Activated CD4-positive, alpha-beta T cell treated with anti-CD3 and anti-CD28 coated beads, Interleukin-2, amount 50 U/mL, for 1 hour (primary cell): ENCODE measurements at regions not wholly inside any gene's neighbourhood (a gene's known extent, or its start where the extent isn't known, plus 50 kb on each side); places are given as distances from the start of the nearest gene placed in this dataset.

Source experiments
- DNase-seq: peaks from one replicate; pipeline ENCODE4 v3.0.0-alpha.2; 2020

GRCh38 chr14:71650187-71650755, 282.0 kb upstream of the RGS6 start:
- no peak for DNase-seq

GRCh38 chr14:71651228-71651627, 281.0 kb upstream of the RGS6 start:
- no peak for DNase-seq

DNA sequence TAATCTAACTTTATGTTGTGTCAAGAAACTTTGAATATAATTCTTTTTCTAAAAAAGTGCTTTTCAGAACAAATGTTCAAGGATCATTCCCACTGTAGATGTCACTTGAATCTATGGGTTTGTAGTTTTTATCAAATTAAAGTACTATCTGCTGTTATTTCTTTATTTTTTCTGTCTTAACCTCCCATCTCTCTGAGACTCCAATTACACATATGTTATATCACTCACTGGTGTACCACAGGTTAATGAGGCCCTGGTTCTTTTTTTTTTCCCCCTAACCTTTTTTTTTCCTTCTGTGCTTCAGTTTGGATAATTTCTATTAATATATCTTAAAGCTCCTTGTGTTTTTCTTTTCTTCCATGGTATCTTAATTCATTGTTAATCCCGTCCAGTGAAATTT, 279.9 kb upstream of the RGS6 start:
- DNase-seq = no peak

DNA sequence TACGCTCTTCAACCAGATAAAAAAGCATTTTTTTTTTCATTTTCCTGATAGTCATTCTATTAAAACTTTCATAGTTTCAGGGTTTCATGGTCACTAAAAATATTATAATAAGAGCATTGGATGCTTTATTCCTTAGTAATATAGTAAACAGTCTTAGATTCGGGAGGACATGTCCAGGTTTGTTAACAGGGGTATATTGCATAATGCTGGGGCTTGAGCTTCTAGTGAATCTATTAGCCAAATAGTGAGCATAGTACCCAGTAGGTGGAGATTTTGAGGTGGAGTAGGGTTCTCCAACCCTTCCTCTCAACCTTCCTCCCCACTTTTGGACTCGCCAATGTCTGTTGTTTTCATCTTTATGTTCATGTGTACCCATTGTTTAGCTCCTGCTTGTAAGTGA, 277.4 kb upstream of the RGS6 start:
- no peak for DNase-seq

DNA sequence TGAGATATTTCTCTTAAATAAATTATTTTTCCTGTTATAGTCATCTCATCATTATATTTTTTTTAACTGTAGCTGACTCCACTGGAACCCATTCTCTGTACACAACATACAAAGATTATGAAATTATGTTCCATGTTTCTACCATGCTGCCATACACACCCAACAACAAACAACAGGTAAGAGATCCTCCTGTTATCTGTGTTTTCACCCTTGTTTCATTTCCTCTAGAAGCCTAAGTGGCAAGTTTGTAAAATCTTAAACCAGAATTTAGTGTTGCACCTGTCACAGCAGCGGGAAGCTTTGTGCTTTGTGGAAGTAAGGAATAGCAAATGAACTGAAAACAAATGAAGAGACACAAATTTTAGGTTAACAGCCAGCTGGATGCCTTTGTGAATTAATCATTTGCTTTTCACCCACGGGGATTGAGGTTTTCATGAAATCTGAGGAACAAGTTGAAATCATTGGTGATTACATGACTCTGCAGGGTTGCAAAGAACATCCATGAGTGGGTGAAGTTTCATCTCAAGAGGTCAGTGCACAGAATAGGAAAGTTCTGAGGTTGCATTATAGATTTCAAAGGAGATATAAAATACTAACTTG, 273.9 kb upstream of the RGS6 start:
- DNase-seq = no peak

DNA sequence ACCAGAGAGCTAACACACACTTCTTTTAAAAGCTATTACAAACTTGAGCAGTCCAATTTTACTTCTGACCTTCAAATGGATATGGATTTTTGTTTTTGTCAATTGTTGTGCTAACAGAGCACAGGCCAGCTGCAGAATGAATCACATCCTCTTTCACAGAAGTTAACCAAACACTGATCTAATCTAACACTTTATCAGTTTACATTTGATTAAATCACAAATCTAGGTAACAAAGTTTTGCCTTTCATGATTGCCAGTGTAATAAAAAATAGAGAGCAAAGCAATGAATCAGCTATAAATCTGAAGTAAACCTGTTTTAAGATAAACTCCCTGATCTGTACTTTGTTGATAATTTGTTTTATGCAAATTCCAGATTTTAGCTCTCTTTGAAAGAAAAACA, 273.1 kb upstream of the RGS6 start:
- no peak for DNase-seq

- DNase-seq = no peak
Measured at GRCh38 chr14:71661441-71661840, 270.8 kb upstream of the RGS6 start.

DNA sequence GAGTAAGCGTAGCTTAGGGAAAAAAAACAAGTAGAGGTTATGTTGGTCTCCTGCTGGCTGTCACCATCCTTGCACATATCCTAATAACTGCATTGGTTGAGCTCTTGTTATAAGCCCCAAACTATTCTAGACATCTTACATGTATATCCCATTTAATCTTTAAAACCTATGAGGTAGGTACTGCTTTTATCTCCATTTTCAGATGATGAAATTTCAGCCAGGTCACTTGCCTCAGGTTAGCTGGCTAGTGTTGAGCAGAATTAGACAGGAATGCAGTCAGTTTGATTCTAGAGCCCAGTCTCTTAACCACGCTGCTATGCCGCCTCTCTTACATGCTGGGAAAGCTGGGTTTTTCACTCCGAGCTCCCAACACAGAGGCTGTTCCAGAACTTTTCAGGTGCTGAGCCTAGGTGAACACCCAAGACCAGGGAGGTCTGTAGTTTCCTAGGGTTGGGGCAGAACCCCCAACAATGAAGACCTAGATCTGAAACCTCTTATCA, 269.9 kb upstream of the RGS6 start:
- DNase-seq = no peak

- DNase-seq = no peak
Measured at GRCh38 chr14:71665157-71665556, 267.1 kb upstream of the RGS6 start.

- no peak for DNase-seq
Measured at GRCh38 chr14:71665781-71666180, 266.4 kb upstream of the RGS6 start.

DNA sequence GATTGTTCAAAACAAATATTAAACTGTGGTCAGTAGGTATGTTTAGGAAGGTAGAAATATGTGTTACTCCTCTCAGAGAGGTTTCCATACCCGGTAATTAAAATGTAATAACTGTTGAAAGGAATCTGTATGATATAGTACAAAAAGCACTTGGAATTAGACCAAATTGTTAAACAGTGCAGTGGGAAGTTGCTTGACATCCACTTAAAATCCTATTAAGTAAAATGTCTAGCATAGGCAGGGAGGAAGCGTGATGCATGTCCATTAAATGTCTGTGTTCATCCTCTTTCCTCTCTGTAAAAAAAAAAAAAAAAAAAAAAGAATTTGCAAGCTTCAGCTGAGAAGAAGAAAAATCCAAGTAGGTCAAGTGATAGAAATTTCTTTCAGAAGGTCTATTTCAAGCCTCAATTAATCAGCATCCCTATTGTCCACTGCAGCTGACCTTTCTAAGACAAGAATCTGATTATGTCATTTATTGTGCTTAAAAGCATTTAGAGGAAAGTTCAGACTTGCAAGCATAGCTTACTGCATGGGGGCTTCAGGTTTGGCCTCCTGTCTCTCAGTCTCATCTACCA, 265.6 kb upstream of the RGS6 start:
- DNase-seq = no peak

DNA sequence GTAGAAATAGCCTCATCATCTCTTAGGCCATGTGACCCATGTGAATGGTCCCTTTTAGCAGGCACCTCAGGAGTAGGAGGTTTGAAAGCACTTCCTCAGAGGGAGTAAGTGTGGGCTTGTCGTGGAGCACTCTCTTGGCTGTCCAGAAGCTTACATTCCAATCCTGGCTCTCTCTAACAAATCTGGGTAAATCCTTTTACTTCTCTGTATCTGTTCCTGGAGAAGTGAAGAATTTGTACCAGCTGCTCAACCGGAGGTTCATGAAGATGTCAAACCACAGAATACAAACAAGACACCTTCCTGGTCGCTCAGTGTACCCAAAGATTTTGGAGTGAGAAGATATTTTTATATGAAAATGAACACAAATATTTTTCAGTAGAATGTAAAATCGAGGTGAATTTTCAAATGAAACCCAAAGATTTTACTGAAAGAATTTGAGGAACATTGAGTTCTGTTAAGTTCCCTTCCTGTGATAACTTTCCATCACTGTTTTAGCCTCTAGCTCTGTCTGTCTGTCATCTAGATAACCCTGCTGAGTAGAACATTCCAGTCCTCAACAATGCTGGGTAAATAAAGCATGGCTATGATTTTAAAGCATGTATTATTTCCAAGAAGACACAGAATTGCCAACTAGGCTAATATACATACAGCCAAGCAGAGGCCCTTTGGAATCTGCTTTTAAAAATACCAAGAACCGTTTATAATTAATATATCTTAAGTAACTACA, 263.9 kb upstream of the RGS6 start:
- DNase-seq = no peak

DNA sequence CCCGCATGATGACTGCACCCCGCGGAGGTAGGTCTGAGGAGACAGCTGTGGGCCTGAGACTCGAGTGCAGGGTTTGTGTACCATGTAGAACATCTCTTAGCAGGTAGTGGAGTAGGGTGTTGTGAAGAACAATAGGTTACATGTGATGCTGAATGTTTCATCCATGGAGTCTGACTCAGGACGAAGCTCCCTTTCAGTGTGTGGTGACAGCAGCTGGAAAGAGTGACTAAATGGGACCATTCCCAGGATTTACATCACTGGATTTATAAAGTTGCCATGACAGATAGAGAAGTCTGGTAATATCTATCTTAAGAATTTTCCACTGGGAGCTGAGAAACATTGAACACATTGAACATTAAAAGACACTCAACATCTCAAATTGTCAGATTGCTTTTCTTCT, 259.6 kb upstream of the RGS6 start:
- DNase-seq = no peak

DNA sequence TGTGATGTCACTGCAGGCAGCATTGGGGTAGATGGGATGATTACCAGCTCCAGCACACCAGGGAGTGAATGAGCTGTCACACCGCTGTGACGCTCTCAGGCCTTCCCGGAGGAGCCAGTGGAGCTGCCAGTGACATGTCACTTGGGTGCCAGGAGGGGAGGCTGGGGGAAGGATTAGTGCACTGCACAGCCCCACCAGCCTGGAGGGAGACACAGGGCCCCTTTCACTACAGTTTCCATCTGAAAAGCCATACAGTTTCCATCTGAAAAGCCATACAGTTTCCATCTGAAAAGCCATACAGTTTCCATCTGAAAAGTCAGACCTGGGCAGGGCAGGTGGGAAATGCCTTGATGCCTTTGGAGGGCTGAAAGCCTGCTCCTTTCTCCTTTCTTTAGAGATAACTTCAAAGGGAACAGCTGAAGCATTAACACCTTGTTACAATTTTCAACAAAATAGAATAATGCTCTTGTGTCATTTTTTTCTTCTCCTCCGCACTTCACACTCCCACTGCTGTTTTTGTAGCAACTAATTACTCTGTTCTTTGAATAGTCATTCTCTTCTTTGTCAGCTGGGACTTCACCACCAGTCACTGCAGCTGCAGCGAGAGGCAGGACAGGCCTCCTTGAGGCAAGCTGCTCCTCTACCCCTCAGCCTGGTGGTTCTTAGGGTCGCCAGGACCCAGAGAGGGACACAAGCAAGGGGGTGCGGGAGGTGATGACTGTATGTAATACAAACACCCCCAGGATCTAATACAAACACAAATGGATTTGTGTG, 256.9 kb upstream of the RGS6 start:
- no peak for DNase-seq

- no peak for DNase-seq
Measured at GRCh38 chr14:71675900-71676287, 256.3 kb upstream of the RGS6 start.

DNA sequence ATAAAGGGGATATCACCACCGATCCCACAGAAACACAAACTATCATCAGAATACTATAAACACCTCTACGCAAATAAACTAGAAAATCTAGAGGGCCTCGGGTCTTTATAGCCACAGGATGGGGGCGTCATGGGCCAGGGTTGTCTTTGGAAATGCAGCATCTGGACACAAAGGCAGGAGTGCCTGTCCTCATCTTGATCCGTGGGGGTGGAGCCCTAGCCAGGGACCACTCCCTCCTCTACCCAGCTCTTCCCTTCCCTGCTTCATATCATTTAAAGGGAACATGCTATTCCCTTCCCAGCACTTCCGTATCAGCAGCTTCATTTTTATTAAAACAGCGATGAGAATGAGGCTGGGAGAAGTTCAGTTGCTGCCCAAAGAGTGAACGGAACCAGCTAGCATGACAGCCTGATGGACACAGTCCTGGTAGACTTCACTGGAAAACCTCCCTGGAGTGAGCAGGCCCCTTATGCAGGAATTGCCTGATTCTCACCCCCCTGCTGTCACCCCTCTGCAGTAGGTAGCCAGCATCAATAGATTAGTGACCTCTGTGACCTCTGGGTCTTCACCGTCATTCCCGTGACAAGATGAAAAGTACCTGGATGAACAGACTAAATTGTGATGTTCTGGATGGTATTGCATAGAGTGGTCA, 251.4 kb upstream of the RGS6 start:
- no peak for DNase-seq

DNA sequence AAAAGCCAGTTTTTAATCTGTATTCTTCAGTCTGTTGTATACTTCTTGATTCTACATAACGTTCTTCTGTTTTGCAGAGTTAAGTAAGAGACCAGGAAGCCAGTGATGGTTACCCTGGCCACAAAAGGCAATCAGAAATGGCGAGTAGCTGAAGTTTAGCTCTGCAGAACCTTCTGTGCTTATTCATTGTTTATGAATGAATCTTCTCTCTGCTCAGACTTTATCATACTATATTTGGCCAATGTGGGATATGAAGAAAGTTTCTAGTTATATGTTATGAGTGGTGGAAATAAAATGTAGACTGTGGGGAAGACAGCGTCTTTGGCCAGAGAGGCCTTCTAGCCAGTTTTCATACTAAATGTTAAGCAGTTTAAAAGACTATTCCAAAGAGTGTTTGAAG, 249.9 kb upstream of the RGS6 start:
- no peak for DNase-seq

DNA sequence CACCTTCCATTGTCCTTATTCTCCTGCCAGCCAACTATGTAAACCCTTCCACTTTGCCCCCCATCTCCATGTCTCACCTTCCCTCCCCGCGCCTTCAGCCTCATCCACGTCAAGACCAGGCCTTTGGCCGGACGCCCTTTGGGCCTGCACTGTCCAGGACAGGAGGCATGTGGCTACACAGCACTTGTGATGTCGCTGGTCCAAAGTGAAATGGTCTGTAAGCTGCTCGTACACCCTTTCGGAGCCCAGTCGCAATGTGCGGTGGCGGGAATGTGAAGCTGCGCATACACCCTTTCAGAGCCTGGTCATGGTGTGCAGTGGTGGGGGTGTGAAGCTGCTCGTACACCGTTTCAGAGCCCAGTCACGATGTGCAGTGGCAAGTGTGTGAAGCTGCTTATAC, 247.9 kb upstream of the RGS6 start:
- DNase-seq = no peak

GRCh38 chr14:71686677-71687076, 245.6 kb upstream of the RGS6 start:
- DNase-seq = no peak

- no peak for DNase-seq
Measured at GRCh38 chr14:71687166-71687831, 244.9 kb upstream of the RGS6 start.

DNA sequence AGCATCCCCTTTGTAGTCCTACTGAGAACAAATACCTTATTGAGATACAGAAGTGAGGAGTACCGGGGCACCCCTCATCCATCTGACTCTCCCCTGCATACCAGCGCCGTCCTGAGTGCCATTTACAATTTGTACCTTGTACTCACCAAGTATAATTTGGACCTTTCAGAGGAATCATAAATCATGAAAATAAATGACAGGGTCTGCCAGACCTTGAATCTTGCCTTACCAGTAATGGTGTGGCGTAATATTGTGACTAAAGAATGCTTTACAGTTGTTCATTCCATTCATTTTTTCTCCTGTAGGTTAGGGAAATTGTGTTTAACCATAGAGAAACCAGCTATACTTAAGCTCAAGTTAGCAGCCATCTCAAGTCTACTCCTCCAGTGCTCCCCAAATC, 243.7 kb upstream of the RGS6 start:
- no peak for DNase-seq

- DNase-seq = no peak
Measured at GRCh38 chr14:71690478-71690877, 241.8 kb upstream of the RGS6 start.
